ENCODE measurements at regions not wholly inside any gene's neighbourhood (a gene's known extent, or its start where the extent isn't known, plus 50 kb on each side); places are given as distances from the start of the nearest gene placed in this dataset.
A peak's percentile ranks its signal among the peaks of the same experiment; 100 is the strongest.

DNA sequence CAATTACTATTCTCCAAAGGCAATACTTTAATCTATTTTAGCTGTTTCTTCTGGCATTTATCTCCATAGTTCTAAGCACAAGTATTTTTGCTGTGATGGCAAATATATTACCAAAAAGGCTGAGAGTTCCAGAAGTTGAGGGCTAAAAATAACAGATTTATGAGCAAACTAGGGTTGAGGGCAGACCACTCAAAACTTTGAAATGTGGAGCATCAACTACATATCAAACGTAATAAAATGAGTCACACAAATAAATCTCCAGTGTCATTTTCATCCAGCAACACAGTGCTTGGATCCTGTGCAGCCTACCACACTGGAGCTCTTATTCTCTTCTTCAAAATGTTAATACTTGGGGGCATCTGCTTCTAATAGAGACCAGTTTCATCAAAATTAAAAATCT, 163.9 kb downstream of the HS3ST1 start:
- no peak for DNase-seq

GRCh38 chr4:11264346-11264745, 164.3 kb downstream of the HS3ST1 start:
- no peak for DNase-seq

DNA sequence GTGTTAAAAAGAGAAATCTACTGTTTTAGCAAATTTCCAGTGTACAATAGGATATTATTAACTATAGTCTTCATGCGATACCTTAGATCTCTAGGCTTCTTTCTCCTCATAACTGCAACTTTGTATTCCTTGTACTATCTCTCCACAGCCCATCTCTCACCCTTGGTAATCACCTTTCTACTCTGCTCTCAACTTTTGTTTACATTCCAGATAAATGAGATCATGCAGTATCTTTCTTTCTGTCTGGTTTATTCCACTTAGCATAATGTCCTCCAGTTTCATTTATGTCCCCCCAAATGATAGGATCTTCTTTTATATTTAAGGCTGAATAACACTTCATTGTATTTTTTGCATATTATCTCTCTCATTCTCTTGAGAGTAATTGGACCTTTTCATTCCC, 165.5 kb downstream of the HS3ST1 start:
- no peak for DNase-seq

- DNase-seq = no peak
Measured at GRCh38 chr4:11261066-11261850, 167.4 kb downstream of the HS3ST1 start.

- no peak for DNase-seq
Measured at GRCh38 chr4:11259837-11260236, 168.9 kb downstream of the HS3ST1 start.

DNA sequence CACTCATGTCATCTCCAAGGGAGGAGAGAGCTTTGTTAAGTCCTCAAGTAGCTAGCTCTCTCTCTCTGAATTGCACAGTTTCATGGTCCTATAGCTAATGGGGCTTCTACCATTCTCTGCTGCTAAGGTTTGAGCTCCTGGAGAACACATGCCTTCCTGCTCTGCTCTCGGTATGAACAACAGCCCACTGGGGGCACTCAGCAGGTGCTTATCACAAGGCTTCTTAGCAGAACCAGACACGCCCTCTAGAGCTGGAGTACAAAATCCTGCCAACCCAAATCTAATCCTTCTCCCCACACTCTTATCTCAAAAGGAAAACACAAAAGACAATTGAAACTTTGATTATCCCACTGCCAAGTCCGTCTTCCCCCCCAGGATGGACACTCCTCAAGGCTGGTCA, 176.5 kb downstream of the HS3ST1 start:
- no peak for DNase-seq

- DNase-seq = no peak
Measured at GRCh38 chr4:11250510-11250909, 178.2 kb downstream of the HS3ST1 start.

DNA sequence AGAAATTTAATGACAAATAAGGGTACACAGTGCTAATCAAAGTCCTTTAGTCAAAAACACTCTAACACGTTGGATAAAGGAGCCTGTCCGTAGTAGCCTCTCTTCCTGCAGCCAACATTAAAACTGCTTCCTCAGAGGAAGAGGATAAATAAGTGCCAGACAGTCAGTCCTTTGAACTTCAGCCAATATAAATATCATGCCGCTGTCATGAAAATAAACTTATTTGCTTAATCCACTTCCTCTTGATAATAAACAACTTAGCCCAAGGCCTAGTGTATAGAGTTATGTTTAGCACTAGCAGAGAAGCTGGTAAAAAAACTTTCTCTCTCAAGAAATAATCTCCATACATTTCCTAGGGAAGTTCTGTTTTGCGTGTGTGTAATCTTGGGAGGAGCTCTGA, 196.7 kb downstream of the HS3ST1 start:
- DNase-seq = no peak

- no peak for DNase-seq
Measured at GRCh38 chr4:11230866-11231265, 197.8 kb downstream of the HS3ST1 start.

GRCh38 chr4:11228530-11228929, 200.2 kb downstream of the HS3ST1 start:
- no peak for DNase-seq

DNA sequence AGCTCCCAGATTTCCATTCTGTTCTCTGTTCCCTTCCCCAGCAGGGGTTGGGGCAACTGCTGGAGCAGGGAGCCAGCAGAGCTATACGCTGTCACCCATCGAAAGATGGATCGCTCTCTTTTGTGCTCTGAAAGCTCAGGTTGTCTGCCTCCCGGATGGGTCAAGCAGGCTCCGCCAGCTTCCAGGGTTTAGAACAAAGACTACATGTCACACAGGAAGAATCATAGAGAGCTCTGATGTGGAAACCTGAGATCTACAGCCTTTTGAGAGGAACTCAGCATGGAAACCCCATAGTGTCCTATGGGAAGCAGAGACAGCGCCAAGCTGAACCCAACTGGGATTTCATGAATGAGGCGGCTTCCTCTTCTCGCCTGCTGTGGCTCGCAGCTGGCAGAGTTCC, 205.4 kb downstream of the HS3ST1 start:
- peak; percentile 72 for DNase-seq

DNA sequence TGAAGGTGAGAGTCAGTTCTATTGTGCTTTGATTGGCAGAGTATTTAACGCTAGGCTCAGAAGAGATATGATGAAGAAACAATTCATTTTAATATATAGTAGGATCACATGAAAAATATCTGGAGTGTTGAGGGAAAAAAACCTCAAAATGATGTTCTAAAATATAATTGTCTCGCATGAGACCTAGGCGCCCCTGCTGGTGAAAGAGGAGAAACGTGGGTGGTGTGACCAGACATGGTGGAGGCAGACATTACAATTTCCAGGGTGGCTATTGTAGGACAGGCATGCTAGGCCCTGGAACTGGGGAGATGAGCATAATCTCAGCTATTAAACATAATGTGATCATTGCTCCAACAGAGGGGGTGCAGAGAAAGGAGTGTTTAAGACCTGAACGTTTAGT, 210.0 kb downstream of the HS3ST1 start:
- peak; percentile 12 for DNase-seq

DNA sequence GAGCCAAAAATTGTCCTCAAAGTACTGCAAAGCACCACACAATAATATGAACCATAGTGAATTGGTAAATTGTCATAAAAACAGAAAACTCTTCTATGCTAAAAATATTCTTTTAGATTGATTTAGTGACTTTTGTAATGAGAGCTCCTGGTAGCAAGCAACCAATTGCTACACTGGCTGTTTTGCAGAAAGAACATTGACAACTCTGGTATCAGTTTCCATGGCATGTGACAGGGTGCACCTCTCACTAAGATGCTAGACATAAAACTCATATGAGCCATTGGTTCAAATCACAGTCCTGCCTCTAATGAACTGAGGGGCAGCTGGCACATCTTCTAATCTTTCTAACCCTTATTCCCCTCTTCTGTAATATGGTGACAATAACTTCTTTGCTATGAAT, 212.2 kb downstream of the HS3ST1 start:
- DNase-seq = no peak

GRCh38 chr4:11214281-11214680, 214.4 kb downstream of the HS3ST1 start:
- DNase-seq = no peak

GRCh38 chr4:11209826-11210225, 218.9 kb downstream of the HS3ST1 start:
- DNase-seq = no peak

DNA sequence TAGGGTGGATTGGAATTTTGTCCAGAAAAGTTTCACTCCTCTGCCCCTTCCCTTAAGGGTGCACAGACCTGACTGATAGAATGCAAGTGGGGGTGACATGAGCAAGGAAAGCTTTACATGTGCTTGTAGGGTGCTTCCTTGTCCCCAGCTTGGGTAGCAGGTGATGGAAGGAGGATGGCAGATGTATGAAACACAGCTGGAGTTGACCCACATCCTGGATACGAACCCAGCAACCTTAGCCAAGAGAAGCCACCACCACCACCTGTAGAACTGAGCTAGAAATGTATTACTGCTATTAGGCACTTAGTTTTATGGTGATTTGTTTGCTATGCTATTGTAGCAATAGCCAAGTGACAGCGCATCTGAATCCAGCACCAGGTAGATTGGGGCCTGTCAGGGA, 227.4 kb downstream of the HS3ST1 start:
- DNase-seq = no peak

- no peak for DNase-seq
Measured at GRCh38 chr4:11198516-11199305, 230.0 kb downstream of the HS3ST1 start.

DNA sequence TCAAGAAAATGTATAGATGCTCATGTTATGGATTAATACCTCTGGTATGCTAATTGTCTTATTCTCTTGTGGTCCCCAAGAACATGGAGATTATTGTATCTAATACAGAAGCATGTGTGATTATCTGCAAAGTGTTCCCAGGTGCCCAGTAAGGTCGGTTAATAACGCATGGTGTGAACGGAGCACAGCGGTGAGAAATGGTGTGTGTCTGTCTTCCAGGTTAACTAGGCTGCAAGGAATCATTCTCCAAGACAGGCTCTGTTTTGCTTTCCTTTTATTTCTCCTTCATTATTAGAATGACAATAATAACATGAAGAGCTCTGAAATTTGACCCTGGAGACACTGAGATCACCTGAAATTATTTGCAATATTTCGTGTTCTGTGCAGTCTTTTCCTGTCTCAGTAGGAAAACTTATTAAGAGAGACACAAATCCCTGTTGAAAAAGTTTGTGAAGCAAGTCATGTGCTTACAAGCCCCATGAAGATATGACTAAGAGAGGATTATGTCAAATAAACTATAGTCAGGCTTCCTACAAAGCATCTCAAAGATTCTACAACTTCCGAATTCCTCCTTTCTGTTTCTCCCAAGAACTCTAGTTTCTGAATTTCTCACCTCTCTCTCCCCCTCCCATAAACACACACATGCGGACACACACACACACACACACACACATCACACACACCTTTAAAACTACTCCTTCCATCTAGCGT, 230.9 kb downstream of the HS3ST1 start:
- DNase-seq = no peak

DNA sequence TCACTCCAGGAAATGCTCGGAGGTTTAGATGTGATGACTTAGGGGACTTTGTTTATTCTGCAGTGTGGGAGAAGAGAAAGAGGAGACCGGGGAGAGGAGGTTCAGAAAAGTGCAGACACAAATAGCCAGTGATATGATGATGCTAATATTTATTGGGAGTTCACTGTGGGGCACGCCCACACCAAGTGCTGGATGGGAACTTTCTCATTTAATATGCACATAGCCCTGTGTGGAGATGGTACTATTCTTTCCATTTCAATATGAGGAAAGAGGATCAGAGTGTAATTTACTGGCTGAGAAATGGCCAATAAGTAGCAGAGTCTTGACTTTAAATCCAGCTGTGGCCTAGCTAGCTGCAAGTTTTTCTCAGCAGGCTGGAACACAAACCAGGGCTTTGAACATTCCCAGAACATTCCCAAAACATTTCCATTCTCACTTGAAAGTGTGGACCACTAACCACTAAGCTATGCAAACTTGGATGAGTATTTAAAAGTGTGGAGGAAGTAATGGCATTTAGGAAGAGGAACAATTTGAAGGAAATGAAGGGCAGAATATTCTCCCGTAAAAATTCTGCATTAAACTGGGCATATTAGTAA, 231.7 kb downstream of the HS3ST1 start:
- no peak for DNase-seq

GRCh38 chr4:11194431-11194830, 234.3 kb downstream of the HS3ST1 start:
- DNase-seq = no peak

DNA sequence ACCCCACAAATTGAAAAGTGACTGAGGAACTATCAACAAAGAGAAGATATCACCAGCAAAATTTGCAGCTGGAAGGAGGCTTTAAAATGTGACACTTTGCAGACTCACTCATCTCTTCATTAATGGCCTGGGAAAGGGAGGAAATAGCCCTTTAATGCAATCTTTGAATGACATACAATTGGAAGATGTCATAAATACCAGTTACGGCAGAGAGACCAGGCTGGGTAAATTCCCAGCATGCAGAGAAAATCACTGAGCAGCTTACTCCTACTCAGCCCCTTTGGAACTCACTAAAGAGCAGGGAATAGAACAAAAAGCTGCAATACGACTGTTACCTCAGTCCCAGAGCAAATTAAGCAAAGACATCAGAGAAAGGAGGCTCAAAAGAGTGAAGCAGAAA, 238.9 kb downstream of the HS3ST1 start:
- no peak for DNase-seq

- no peak for DNase-seq
Measured at GRCh38 chr4:11183356-11183740, 245.3 kb downstream of the HS3ST1 start.

DNA sequence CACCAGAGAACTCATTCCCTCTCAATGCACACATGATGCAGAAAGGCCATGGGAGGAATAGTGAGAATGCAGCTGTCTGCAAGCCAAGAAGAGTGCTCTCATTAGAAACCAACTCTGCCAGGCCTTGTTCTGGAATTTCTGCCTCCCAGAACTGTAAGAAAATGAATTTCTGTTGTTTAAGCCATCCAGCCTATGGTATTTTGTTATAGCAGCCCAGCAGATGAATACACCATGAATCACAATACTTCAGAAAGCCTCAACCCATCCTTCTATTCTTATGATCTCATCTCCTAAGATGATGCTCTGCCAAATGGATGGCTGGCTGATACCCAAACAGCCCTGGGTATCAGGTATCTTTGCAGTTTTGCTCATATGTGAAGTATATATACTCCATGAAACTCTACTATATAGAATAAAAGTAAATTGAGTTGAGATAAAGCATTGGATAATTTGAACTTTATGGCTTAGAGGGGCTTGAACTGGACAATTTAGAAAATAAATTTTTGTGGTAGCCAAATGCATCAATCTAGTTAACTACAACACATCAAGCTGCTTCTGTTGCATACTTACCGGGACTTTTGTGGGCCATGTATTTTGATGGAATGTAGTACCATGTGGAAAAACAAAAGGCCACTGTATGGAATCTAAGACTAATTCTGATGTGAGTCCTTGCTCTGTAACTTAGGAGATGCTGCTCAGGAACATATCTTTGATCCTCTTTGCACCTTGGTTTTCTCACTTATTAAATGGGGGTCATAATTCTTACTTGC, 245.9 kb downstream of the HS3ST1 start:
- DNase-seq = no peak
